ENCODE measurements at regions not wholly inside any gene's neighbourhood (a gene's known extent, or its start where the extent isn't known, plus 50 kb on each side); places are given as distances from the start of the nearest gene placed in this dataset.

DNA sequence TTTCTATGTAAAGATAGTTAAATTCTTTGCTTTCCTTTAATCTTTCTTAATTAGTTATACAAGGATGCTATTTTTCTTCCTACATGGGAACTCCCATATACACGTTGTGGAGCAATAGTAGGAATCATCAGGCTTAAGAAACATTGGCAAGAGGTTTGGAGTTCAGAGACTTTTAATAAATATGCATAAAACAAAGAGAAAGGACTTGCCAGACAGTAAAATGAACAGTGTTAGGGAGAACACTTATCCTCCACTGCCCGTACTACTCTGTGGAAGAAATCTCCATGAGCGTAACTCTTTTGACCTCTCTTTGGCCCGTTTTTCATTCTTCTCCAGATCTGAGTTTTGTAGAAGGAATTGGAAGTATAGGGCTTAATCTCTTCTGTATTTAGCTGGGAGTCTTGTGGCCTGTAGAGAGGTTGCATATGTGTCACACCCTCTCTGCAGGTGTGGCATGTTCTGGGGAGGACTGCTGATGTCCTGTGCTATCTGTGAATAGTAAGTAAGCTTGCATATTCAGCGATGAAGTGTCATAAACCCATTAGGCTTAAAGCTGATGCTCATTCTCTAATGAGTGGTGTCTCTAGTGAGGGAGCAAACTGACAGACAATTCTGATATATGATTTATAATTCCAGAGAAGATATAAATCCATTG, 455.4 kb upstream of the FAR2 start:
- DNase-seq (no peak), ATAC-seq (no peak)
- Histone ChIP-seq H3K36me3 (ENCODE audit: insufficient read depth in 1 of 2, low read depth in 1 of 2) (no peaks in the 10 kb centered on the region), H3K4me3 (no peak overlapping the region), H3K9me3 (no peaks in the 10 kb centered on the region), H3K27me3 (ENCODE audit: insufficient read depth in 3 of 3, low read length in 2 of 3) (no peaks in the 10 kb centered on the region), H3K27ac (no peak overlapping the region), H3K4me1 (no peaks in the 10 kb centered on the region)
- TF ChIP-seq, protein P1, sequence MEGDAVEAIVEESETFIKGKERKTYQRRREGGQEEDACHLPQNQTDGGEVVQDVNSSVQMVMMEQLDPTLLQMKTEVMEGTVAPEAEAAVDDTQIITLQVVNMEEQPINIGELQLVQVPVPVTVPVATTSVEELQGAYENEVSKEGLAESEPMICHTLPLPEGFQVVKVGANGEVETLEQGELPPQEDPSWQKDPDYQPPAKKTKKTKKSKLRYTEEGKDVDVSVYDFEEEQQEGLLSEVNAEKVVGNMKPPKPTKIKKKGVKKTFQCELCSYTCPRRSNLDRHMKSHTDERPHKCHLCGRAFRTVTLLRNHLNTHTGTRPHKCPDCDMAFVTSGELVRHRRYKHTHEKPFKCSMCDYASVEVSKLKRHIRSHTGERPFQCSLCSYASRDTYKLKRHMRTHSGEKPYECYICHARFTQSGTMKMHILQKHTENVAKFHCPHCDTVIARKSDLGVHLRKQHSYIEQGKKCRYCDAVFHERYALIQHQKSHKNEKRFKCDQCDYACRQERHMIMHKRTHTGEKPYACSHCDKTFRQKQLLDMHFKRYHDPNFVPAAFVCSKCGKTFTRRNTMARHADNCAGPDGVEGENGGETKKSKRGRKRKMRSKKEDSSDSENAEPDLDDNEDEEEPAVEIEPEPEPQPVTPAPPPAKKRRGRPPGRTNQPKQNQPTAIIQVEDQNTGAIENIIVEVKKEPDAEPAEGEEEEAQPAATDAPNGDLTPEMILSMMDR (IDR thresholded peaks at IDR 0.05): no peak
- intact Hi-C loops (cut with DNase I): no loop called here
- 62 to 73% (median 65%) methylated on average over 5 of the region's 5 CpGs for WGBS, 3 donors

DNA sequence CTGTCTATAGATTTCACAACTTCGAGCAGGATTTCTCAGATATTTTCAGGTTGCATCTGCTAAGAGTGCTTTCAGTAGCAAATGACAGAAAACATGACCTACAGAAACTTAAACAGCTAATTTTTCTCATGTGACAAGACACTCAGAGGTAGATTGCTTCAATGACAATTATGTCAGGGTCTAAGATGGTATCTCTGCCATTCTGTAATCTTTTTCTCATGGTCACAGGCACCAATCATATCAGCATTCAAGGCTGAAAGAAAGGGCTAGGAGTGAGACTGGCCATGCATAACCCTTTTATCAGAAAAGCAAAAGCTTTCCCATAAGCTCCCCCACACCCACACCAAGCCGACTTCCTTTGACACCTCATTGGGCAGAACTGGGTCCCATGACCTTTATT, 450.5 kb upstream of the FAR2 start:
- ATAC-seq: no peak
- WGBS, 3 donors: 69 to 78% (median 69%) methylated on average over 2 of the region's 2 CpGs
- Histone ChIP-seq H3K27ac (no peak overlapping the region), H3K4me3 (no peak overlapping the region), H3K4me1 (no peaks in the 10 kb centered on the region), H3K9me3 (no peaks in the 10 kb centered on the region), H3K27me3 (ENCODE audit: insufficient read depth in 3 of 3, low read length in 2 of 3) (no peaks in the 10 kb centered on the region), H3K36me3 (ENCODE audit: insufficient read depth in 1 of 2, low read depth in 1 of 2) (no peaks in the 10 kb centered on the region)
- DNase-seq: no peak
- TF ChIP-seq, protein P1 (IDR thresholded peaks at IDR 0.05): no peak
- intact Hi-C loops (cut with DNase I): no loop called here

DNA sequence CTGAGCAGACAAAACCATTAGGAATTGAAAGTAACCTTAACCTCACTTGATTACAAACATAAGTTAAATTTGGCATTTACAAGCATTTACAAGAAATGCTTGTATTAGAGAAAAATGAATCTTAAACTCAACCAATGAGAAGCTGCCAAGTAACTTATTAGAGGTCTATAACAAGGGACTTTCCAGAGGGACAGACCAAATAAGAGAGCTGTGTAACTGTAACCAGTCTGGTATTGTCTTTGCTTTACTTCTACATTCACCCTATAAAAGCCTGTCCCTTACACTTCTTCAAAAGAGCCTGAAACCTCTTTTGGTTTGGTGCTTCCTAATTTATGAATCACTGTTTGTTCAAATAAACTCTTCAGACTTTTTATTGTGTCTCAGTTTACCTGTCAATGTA, 450.0 kb upstream of the FAR2 start:
- TF ChIP-seq, protein P1 (IDR thresholded peaks at IDR 0.05): no peak
- intact Hi-C loops (cut with DNase I): no loop called here
- no peaks in the 10 kb centered on the region for H3K4me1 ChIP-seq
- H3K27me3 ChIP-seq (ENCODE audit: insufficient read depth in 3 of 3, low read length in 2 of 3): no peaks in the 10 kb centered on the region
- no peak for DNase-seq
- no peaks in the 10 kb centered on the region for H3K36me3 ChIP-seq (ENCODE audit: insufficient read depth in 1 of 2, low read depth in 1 of 2)
- H3K9me3 ChIP-seq: no peaks in the 10 kb centered on the region
- no peak overlapping the region for H3K4me3 ChIP-seq
- ATAC-seq: no peak
- H3K27ac ChIP-seq: no peak overlapping the region

DNA sequence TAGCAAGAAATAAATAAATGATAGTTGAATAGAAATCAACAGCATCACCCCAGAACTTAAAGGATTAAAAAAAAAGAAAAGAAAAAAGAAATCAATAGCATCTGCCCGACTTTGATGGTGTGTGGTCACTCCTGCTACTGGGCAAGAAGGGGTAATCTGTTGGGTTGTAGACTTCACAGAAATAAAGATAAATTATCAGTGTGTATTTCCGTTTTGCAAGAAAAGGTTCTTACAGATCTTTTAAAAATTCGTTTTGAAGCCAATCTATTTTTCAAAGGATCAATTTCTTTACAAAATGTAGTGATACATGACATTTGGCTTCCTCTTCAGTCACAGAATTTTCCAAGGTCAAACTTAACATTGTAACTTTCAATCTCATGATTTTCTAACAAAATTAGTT, 448.9 kb upstream of the FAR2 start:
- Histone ChIP-seq H3K36me3 (ENCODE audit: insufficient read depth in 1 of 2, low read depth in 1 of 2) (no peaks in the 10 kb centered on the region), H3K9me3 (no peaks in the 10 kb centered on the region), H3K27me3 (ENCODE audit: insufficient read depth in 3 of 3, low read length in 2 of 3) (no peaks in the 10 kb centered on the region), H3K27ac (no peak overlapping the region), H3K4me1 (no peaks in the 10 kb centered on the region), H3K4me3 (no peak overlapping the region)
- WGBS, 3 donors: 66 to 69% (median 66%) methylated on average over 3 of the region's 3 CpGs
- TF ChIP-seq, protein P1 (IDR thresholded peaks at IDR 0.05): no peak
- ATAC-seq (no peak), DNase-seq (no peak)
- intact Hi-C loops (cut with DNase I): no loop called here

DNA sequence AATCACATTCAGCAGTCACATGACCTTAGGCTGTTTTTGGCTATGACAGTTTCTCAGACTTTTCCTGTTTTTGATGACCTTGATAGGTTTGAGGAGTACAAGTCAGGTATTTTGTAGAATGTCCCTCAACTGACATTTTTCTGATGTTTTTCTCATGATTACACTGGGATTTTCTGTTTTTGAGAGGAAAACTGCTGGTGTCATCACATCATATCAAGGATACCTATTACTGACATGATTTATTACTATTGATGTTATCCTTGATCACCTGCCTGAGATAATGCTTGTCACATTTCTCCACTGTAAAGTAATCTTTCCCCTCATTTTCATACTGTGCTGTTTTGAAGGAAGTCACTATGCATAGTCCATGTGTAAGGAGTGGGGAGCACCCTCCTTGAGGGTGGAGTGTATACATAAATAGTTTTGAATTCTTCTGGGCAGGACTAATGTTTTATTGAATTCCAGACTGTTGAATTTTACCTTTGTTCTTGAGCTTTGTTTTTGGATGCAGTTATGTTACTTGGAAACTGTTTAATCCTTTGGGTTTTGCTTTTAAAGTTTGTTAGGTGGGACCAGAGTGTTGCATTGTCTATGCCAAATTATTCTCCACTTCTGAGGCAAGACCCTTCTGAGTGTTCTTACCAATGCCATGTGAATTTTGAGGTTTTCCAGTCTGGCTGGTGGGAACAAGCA, 444.5 kb upstream of the FAR2 start:
- no peak overlapping the region for H3K4me3 ChIP-seq
- H3K27me3 ChIP-seq (ENCODE audit: insufficient read depth in 3 of 3, low read length in 2 of 3): no peaks in the 10 kb centered on the region
- H3K27ac ChIP-seq: no peak overlapping the region
- DNase-seq (no peak), ATAC-seq (no peak)
- intact Hi-C loops (cut with DNase I): no loop called here
- no peaks in the 10 kb centered on the region for H3K4me1 ChIP-seq
- H3K9me3 ChIP-seq: no peaks in the 10 kb centered on the region
- TF ChIP-seq, protein P1 (IDR thresholded peaks at IDR 0.05): no peak
- H3K36me3 ChIP-seq (ENCODE audit: insufficient read depth in 1 of 2, low read depth in 1 of 2): no peaks in the 10 kb centered on the region
